NCI-H128 (cell line): ENCODE measurements at regions not wholly inside any gene's neighbourhood (a gene's known extent, or its start where the extent isn't known, plus 50 kb on each side); places are given as distances from the start of the nearest gene placed in this dataset.
"Not testable (repeated sequence)": the region's sequence is repeated elsewhere in the genome, so short reads cannot be mapped to it uniquely, and the experiment has no call there.

Source experiments
- DNase-seq: peaks from one replicate; lab custom pipeline; 2025; ENCODE audit not compliant: unreplicated experiment; lab: John Stamatoyannopoulos, UW

DNA sequence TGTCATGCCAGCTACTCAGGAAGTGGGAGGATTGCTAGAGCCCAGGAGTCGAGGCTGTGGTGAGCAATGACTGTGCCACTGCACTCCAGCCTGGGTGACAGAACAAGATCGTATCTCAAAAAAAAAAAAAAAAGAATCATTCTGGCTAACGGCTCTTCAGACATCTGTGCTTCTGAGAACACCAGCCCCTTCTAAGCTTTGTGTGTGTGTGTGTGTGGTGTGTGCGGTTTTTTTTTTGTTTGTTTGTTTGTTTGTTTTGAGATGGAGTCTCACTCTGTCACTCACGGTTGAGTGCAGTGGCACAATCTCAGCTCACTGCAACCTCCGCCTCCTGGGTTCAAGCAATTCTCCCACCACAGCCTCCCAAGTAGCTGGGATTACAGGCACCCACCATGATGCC lies 79.4 kb upstream of the DRD5 start:
- not testable (repeated sequence) for DNase-seq

DNA sequence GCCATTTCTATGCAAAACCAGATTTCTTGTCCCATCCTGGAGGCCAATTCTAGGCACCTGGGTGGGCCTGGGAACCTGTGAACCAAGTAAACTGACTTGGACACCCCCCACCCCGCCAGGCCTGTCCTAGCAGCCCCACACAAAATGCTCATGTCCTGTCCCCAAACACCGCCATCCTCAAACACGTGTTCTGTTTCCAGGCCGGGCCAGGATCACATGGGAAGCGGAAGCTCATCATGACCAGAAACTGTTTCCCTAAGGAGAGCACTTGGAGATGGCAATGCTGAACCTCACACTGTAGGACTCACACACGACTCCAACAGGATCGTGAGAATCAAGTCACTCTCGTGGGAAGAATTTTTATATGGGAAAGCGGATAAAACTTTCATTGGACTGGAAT lies 78.7 kb upstream of the DRD5 start:
- DNase-seq: not testable (repeated sequence)

GRCh38 chr4:9703391-9703790 lies 78.0 kb upstream of the DRD5 start:
- DNase-seq: no peak

DNA sequence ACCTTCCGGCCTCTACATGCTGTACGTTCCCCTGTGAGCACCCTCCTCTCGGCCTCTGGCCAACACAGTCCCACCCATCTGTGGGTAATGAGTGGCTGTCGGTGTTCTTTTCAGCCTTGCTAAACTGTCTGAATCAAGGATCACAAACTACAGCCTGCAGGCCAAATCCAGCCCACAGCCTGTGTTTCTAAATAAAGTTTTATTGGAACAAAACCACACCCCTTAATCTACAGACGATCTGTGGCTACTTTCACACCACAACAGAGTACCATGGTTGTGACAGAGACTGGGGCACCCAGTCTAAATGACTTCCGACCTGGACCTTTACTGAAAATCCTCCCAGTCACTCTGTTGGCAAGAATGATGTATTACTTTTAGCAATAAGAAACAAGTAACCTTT lies 77.3 kb upstream of the DRD5 start:
- not testable (repeated sequence) for DNase-seq

GRCh38 chr4:9704551-9705332 lies 76.7 kb upstream of the DRD5 start:
- DNase-seq: no peak

- not testable (repeated sequence) for DNase-seq
These were observed 74.2 kb upstream of the DRD5 start for GRCh38 chr4:9707281-9707680.

DNA sequence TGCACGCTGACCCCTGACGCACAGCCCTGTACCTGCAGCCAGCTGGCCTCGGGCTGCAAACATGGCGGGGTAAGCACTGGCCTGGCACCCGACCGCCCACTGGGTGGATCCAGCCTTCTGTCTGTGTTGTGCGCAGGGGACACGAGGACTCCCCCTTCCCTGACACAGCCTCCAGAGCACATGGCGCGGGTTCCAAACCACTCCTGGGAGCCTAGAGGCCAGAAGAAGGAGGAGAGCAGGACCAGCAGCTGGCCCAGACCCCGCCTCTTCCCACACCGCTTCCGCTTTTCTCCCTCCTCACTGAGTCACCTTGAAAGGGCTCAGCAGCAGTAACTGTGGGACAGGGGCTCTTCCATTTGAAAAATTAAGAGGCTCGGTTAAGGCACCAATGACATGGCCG lies 73.5 kb upstream of the DRD5 start:
- not testable (repeated sequence) for DNase-seq

- no peak for DNase-seq
These were observed 71.7 kb upstream of the DRD5 start for GRCh38 chr4:9709724-9710123.

DNA sequence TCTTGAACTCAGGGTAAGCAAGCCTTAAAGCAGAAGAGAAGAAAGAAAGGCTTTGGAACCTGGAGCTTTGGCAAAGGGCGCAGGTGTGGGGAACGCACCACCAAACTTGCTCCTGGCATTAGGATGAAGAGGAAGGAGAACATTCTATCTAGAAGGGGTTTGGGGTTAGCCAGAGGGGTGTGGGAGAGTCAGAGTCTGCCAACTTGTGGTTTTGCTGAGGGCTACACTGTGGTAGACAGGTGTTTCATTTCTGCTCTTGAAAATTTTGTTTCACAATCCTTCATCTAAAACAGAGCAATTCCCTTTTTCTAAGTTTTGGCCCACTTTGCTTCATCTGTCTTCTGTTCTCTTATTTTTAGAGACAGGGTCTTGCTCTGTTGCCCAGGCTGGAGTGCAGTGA lies 66.2 kb upstream of the DRD5 start:
- DNase-seq: not testable (repeated sequence)

DNA sequence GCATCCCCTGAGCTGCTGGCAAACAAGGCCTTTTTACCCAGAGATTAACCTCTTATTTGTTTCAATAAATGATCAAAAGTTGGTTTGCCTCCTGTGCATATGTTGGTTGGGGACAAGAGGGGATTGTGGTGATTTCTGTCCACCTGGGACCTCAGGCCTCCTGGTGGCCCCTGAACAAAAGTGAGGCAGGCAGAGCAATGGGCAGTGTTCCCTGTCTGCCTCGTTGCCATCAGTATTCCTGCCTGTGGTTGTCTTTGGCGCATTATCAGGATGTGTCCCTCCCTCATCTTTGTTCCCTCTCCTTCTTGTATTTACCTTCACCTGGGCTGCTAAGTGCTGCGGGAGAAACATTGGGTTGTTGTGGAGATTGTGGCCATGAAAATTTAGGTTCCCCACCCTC lies 65.3 kb upstream of the DRD5 start:
- no peak for DNase-seq

- not testable (repeated sequence) for DNase-seq
These were observed 63.0 kb upstream of the DRD5 start for GRCh38 chr4:9718246-9718939.

DNA sequence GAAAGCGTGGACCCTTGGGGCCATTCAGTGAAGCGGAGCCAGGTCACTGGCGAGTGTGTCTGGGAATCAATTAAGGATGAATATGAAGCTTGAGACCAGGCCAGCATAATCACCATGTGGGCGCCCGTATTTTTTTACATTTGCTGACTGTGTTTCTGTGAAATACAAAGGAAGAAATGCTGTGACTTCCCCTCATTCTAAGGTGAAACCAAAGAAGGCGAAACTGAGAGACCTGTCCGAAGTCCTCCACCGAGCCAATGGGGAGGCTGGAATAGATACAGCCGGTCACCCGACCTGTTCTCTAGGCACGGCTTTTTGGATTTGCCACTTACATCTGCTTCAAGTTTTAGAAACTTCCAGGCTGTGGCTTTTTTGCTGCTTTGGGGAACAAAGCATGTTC lies 59.3 kb upstream of the DRD5 start:
- DNase-seq: not testable (repeated sequence)
